DOHH2 (cell line): ENCODE measurements at regions not wholly inside any gene's neighbourhood (a gene's known extent, or its start where the extent isn't known, plus 50 kb on each side); places are given as distances from the start of the nearest gene placed in this dataset.

Source experiments
- H3F3A ChIP-seq: fragments of 200-600 bp; sonication (generic), shearing (Covaris generic); 2 replicates; pipeline ENCODE4 v1.6.0; 2016; ENCODE audit warnings: antibody characterized with exemption, mild to moderate bottlenecking; ENCODE audit not compliant: control insufficient read depth, insufficient read depth
- H3K27ac ChIP-seq: fragments of 200-600 bp; sonication (generic); 2 replicates; pipeline ENCODE4 v1.5.1; 2014; ENCODE audit warnings: low read depth, mild to moderate bottlenecking, low read length, moderate library complexity
- H3K27me3 ChIP-seq: fragments of 200-600 bp; sonication (generic); 2 replicates; pipeline ENCODE4 v1.6.1; 2014; ENCODE audit warnings: mild to moderate bottlenecking, low read length, mixed read lengths; ENCODE audit not compliant: control insufficient read depth
- H3K36me3 ChIP-seq: fragments of 200-600 bp; sonication (generic); 2 replicates; pipeline ENCODE4 v1.6.1; 2014; ENCODE audit warnings: mild to moderate bottlenecking, low read length, moderate library complexity, mixed read lengths; ENCODE audit not compliant: control insufficient read depth
- H3K4me1 ChIP-seq: fragments of 200-600 bp; sonication (generic); 2 replicates; pipeline ENCODE4 v1.6.1; 2014; ENCODE audit warnings: mild to moderate bottlenecking, low read length, mixed read lengths; ENCODE audit not compliant: control insufficient read depth
- H3K4me2 ChIP-seq: fragments of 200-600 bp; sonication (generic); 2 replicates; pipeline ENCODE4 v1.6.0; 2014; ENCODE audit warnings: mild to moderate bottlenecking, low read length, moderate library complexity
- H3K4me3 ChIP-seq: fragments of 200-600 bp; sonication (generic); 2 replicates; pipeline ENCODE4 v1.5.1; 2014; ENCODE audit warnings: mild to moderate bottlenecking, low read length, mixed read lengths
- H3K79me2 ChIP-seq: fragments of 200-600 bp; sonication (generic); 2 replicates; pipeline ENCODE4 v1.6.1; 2014; ENCODE audit warnings: mild to moderate bottlenecking, low read length, mixed read lengths; ENCODE audit not compliant: control insufficient read depth
- H3K9me2 ChIP-seq: fragments of 200-600 bp; sonication (generic); replicated peaks from 2 replicates; pipeline ENCODE4 v1.6.1; 2014; ENCODE audit warnings: mild to moderate bottlenecking, low read length, mixed read lengths; ENCODE audit not compliant: control insufficient read depth
- H3K9me3 ChIP-seq: fragments of 200-600 bp; sonication (generic); 2 replicates; pipeline ENCODE4 v1.6.1; 2014; ENCODE audit warnings: antibody characterized with exemption, low read length, mixed read lengths; ENCODE audit not compliant: control insufficient read depth, insufficient read depth
- H4K20me1 ChIP-seq: fragments of 200-600 bp; sonication (generic); 2 replicates; pipeline ENCODE4 v1.6.0; 2014; ENCODE audit warnings: low read depth, mild to moderate bottlenecking, antibody characterized with exemption, low read length, moderate library complexity; ENCODE audit not compliant: control insufficient read depth, insufficient read depth
- CTCF ChIP-seq: fragments of 200-600 bp; sonication (generic); IDR thresholded peaks from one replicate; pipeline ENCODE4 v1.5.1; 2014; ENCODE audit warnings: antibody characterized with exemption, mild to moderate bottlenecking, low read depth, low read length; ENCODE audit not compliant: poor library complexity, severe bottlenecking
- EZH2phosphoT487 ChIP-seq: fragments of 200-600 bp; sonication (generic); IDR thresholded peaks from 2 replicates; pipeline ENCODE4 v1.6.1; 2017; ENCODE audit warnings: borderline replicate concordance, mild to moderate bottlenecking, antibody characterized with exemption, low read length, moderate library complexity, mixed read lengths

- Histone ChIP-seq H4K20me1 (no peaks in the 10 kb centered on the region), H3F3A (no peaks in the 10 kb centered on the region), H3K36me3 (no peaks in the 10 kb centered on the region), H3K27ac (no peak overlapping the region), H3K9me2 (no peaks in the 10 kb centered on the region), H3K4me3 (no peak overlapping the region), H3K79me2 (no peaks in the 10 kb centered on the region), H3K27me3 (peaks cover 9% of the 10 kb centered on the region; the same call in 1 of the 2 replicates), H3K4me1 (no peaks in the 10 kb centered on the region), H3K4me2 (no peak overlapping the region), H3K9me3 (no peaks in the 10 kb centered on the region)
- no peak for TF ChIP-seq EZH2phosphoT487
- TF ChIP-seq CTCF = no peak
Observed at GRCh38 chr9:89706086-89706485, 101.3 kb downstream of the GADD45G start.

GRCh38 chr9:89706731-89707191, 101.9 kb downstream of the GADD45G start:
- H3F3A ChIP-seq = no peaks in the 10 kb centered on the region
- H3K9me3 ChIP-seq = no peaks in the 10 kb centered on the region
- no peaks in the 10 kb centered on the region for H3K79me2 ChIP-seq
- H3K27me3 ChIP-seq = peaks cover 9% of the 10 kb centered on the region; the same call in 1 of the 2 replicates
- no peaks in the 10 kb centered on the region for H3K36me3 ChIP-seq
- no peaks in the 10 kb centered on the region for H3K9me2 ChIP-seq
- H3K4me3 ChIP-seq = no peak overlapping the region
- H3K4me1 ChIP-seq = no peaks in the 10 kb centered on the region
- H3K27ac ChIP-seq = no peak overlapping the region
- H3K4me2 ChIP-seq = no peak overlapping the region
- H4K20me1 ChIP-seq = no peaks in the 10 kb centered on the region
- TF ChIP-seq EZH2phosphoT487 (no peak), CTCF (no peak)

- Histone ChIP-seq H3K27me3 (no peaks in the 10 kb centered on the region), H3K4me2 (no peak overlapping the region), H3K4me3 (no peak overlapping the region), H3K4me1 (no peaks in the 10 kb centered on the region), H4K20me1 (no peaks in the 10 kb centered on the region), H3K36me3 (no peaks in the 10 kb centered on the region), H3K9me3 (no peaks in the 10 kb centered on the region), H3K79me2 (no peaks in the 10 kb centered on the region), H3K27ac (no peak overlapping the region), H3K9me2 (no peaks in the 10 kb centered on the region), H3F3A (no peaks in the 10 kb centered on the region)
- TF ChIP-seq CTCF = no peak
- no peak for TF ChIP-seq EZH2phosphoT487
Observed at GRCh38 chr9:89710697-89711096, 105.9 kb downstream of the GADD45G start.

GRCh38 chr9:89711866-89712265, 107.1 kb downstream of the GADD45G start:
- no peaks in the 10 kb centered on the region for H3K79me2 ChIP-seq
- H3K4me2 ChIP-seq = no peak overlapping the region
- H3K36me3 ChIP-seq = no peaks in the 10 kb centered on the region
- H3F3A ChIP-seq = no peaks in the 10 kb centered on the region
- H3K27ac ChIP-seq = no peak overlapping the region
- H3K9me3 ChIP-seq = no peaks in the 10 kb centered on the region
- no peaks in the 10 kb centered on the region for H3K4me1 ChIP-seq
- H3K4me3 ChIP-seq = no peak overlapping the region
- no peaks in the 10 kb centered on the region for H3K27me3 ChIP-seq
- H4K20me1 ChIP-seq = no peaks in the 10 kb centered on the region
- no peak for TF ChIP-seq EZH2phosphoT487
- no peak for TF ChIP-seq CTCF
- no peaks in the 10 kb centered on the region for H3K9me2 ChIP-seq
